ENCODE measurements at regions not wholly inside any gene's neighbourhood (a gene's known extent, or its start where the extent isn't known, plus 50 kb on each side); places are given as distances from the start of the nearest gene placed in this dataset.
"Not testable (repeated sequence)": the region's sequence is repeated elsewhere in the genome, so short reads cannot be mapped to it uniquely, and the experiment has no call there.

DNA sequence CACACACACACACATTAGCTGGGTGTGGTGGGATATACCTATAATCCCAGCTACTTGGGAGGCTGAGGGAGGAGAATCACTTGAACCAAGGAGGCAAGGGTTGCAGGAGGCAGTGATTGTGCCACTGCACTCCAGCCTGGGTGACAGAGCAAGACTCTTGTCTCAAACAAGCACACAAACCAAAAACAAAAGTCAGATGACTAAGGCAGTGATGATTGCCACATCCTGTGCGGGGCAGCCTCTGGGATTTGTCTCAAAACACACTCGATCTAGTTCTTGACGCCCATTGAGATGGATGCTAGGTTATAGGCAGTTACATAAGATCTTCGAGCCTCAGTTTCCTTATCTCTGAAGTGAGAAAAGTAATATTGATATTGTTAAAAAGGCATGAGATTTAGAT lies 57.8 kb upstream of the NBPF8 start:
- H3K9me3 ChIP-seq (ENCODE audit: low read depth); H3K4me1 ChIP-seq (ENCODE audit: low read depth); H3K27ac ChIP-seq; H3K36me3 ChIP-seq; H3K27me3 ChIP-seq; H3K4me3 ChIP-seq: not testable (repeated sequence)
- DNase-seq (ENCODE audit: low read depth in 1 of 2, low spot score in 1 of 2), result peak in 1 of 2 donors; percentile 51

DNA sequence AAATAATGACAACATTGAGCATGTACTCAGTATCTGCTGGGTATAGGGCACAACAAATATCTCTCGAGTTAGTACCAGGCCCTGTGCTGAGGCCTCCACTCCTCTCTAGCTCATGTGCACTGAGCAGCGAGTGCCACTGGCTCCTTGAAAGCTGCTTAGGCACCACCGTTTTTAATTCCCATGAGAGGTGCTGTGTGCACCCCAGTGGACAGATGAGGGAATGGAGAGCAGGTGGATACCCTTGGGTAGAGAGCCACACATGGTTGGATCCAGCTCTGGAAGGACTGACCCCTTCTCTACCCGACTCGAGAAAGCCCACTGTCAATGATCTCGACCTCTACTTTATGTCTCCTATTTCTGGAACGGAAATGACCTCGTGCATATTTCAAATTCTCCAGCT lies 58.7 kb upstream of the NBPF8 start:
- H3K9me3 ChIP-seq (ENCODE audit: low read depth); H3K36me3 ChIP-seq; H3K4me3 ChIP-seq; H3K4me1 ChIP-seq (ENCODE audit: low read depth); H3K27ac ChIP-seq; H3K27me3 ChIP-seq: not testable (repeated sequence)
- DNase-seq (ENCODE audit: low read depth in 1 of 2, low spot score in 1 of 2), result peak; percentile 3 to 7

DNA sequence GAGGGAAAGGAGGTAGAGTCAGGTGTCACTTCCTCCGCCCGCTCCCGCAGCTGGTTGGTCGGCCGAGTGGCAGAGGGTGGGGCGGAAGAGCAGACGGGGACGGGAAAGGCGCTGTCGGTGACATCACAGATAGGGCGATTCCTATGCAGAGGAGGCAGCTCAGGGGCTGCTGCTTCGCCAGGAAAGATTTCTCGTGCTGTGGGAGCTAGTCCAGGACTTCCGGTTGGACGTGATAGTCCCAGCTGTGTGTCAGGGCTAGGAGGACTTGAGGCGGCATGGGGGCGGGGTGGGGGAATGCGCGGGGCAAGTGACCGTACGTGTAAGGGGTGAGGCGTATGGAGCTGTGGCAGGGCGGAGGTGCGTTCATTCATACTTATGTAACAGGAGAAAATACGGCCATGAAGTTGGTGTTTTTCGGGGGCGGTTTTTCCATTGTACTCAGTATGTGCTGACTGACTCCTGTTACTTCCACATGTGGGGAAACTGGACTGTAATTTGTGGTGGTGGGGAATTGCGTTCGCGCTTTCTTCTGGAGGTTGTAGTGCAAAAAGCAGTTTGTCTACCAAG lies 60.1 kb upstream of the NBPF8 start:
- not testable (repeated sequence) for H3K27me3 ChIP-seq; H3K4me1 ChIP-seq (ENCODE audit: low read depth); H3K36me3 ChIP-seq; H3K9me3 ChIP-seq (ENCODE audit: low read depth)
- peak; percentile 50 to 75 for DNase-seq (ENCODE audit: low read depth in 1 of 2, low spot score in 1 of 2)
- Histone ChIP-seq H3K27ac (peak overlapping the region; percentile 98), H3K4me3 (peak overlapping the region; percentile 19)

DNA sequence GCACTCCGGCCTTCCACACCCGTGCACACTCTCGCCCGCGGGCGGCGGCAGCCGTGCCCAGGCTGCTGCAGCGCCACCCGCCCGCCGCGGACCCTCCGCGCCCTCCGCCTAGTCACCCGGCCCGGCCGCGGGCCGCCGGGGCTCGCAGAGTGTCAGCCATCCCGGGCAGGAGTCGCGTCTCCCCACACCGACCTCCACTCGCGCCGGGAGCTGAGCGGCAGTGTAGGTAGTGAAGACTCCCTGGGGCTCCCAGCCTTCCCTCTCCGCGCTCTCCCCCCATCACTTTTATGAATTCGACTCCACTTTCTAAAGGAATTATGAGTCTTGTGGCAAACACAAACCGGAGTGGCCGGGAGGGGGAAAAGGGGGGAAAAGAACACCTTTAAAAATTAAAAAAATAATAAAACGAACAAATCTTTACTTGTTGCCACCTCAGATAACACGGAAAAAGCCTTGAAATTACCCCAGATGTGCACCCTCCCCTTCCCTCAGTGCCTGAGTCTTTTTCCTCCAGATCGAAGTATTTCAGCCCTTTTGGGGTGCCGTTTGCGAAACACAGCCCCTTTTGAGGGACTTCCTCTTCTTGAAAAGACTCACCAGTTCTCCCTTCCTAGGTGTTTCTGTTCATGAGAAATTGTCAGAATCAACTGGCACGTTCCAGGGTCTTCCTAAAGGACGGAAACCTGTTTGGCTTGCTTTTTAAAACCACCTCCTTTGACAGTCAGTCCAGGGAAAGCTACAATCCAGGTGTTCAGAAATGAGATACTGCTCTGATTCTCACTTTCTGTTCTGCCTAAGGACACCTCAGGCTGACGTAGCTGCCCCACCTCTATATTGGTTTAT lies 72.4 kb upstream of the NBPF8 start:
- H3K27me3 ChIP-seq; H3K36me3 ChIP-seq; H3K27ac ChIP-seq; H3K4me1 ChIP-seq (ENCODE audit: low read depth); DNase-seq (ENCODE audit: low read depth in 1 of 2, low spot score in 1 of 2); H3K9me3 ChIP-seq (ENCODE audit: low read depth): not testable (repeated sequence)
- H3K4me3 ChIP-seq, result peak overlapping the region; percentile 19

DNA sequence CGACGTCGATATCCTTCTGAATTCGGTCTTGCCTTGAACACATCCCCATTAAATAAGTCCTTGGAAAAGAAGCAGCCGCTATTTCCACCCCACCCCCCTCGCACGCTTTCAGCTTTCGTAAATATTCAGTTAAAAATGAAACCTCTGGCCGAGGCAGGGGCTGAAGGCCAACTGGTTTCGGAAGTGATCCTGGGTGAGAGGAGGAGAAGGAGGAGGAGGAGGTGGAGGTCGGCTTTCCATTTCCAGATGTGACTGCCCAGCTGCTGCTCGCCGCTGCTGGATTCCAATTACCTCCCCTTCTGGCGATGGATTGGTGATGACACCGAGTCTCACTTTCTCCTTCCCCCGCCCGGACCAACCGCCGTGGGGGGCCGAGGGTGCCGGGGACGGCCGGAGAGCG lies 73.1 kb upstream of the NBPF8 start:
- H3K27me3 ChIP-seq; H3K4me1 ChIP-seq (ENCODE audit: low read depth); H3K9me3 ChIP-seq (ENCODE audit: low read depth); H3K36me3 ChIP-seq; H3K27ac ChIP-seq: not testable (repeated sequence)
- peak; percentile 17 to 69 for DNase-seq (ENCODE audit: low read depth in 1 of 2, low spot score in 1 of 2)
- peak overlapping the region; percentile 41 for H3K4me3 ChIP-seq

DNA sequence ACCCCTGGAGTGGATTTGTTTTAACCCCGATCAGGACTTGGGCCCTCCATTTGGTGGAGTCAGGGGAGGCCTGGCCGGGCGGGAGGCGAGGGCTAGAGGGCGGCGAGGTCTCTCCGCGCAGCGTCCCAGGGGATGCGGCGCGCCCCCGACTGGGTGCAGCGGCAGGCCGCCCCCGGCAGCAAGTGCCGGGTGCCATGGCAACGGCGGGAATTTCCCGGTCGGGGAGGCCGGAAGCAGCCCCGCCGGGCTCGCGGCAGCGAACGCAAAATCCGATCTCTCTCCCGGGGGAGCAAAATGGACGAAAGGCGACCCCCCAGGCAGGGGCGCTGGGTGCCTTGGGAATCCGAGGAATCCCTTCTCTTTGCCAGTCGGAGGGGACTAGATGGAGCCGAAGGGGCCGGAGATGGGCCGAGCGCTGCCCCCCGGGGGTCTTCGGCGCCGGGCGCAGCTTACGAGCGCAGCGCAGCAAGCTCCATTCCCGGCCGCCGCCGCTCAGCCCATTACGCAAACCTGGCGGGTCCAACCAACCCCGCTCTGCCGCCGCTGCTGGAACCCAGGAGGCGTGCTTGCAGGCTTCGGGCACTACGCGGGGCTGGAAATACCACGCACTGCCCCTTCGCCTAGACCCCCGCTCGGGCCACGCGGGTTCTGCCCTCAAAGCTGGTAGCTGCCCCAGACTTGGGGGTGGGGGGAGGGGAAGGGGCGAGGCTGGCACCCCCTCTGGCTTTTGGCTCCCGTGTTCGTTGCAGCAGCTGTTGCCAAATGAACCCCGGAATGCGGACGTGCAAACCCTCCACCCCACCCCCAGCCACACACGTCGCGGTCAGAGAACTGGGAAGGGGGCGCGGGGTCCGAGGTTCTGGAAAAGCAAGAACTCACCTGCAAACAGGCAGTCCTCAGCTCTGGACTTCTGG lies 73.7 kb upstream of the NBPF8 start:
- H3K27ac ChIP-seq; H3K4me1 ChIP-seq (ENCODE audit: low read depth); H3K27me3 ChIP-seq; H3K36me3 ChIP-seq; H3K9me3 ChIP-seq (ENCODE audit: low read depth): not testable (repeated sequence)
- peak overlapping the region; percentile 42 for H3K4me3 ChIP-seq
- peak in 1 of 2 donors; percentile 16 for DNase-seq (ENCODE audit: low read depth in 1 of 2, low spot score in 1 of 2)

DNA sequence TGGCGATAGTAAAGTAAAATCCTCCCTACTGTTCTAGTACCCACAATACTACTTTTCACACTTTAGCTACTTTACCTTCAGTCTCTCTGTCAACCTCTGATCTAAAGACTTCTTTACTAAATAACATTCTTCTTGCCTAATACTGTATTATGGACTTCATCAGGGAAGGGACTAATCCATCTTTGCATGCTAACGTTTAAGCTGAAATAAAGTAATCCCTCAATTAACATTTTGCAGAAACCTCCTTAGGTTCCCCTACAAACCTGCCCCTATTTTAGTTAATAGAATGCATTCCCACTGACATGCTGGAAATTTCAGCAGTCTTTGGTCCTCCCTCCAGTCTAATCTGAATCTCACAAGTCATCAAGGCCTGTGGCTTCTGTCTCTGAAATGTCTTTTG lies 99.1 kb upstream of the NBPF8 start:
- not testable (repeated sequence) for H3K36me3 ChIP-seq; H3K27me3 ChIP-seq; H3K4me3 ChIP-seq; DNase-seq (ENCODE audit: low read depth in 1 of 2, low spot score in 1 of 2); H3K9me3 ChIP-seq (ENCODE audit: low read depth); H3K27ac ChIP-seq; H3K4me1 ChIP-seq (ENCODE audit: low read depth)

DNA sequence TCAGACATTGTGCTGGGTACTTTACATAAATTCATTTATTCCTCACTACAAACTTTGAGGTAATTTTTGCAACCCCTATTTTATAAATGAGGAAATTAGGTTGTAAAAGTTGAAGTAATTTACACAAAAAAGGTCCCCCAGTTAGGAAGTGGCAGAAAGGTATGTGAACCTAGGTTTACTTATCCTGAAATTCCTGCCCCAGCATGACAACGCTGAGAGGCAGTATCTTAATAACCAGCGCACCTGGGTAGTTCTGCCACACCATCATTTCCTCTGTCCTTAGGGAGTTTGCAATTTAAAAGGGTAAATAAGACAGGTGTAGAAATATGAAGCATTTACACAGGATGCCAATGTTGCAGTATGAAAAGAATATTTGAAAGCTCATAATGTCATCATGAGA lies 102.9 kb upstream of the NBPF8 start:
- H3K9me3 ChIP-seq (ENCODE audit: low read depth); DNase-seq (ENCODE audit: low read depth in 1 of 2, low spot score in 1 of 2); H3K27ac ChIP-seq; H3K36me3 ChIP-seq; H3K4me1 ChIP-seq (ENCODE audit: low read depth); H3K4me3 ChIP-seq; H3K27me3 ChIP-seq: not testable (repeated sequence)

DNA sequence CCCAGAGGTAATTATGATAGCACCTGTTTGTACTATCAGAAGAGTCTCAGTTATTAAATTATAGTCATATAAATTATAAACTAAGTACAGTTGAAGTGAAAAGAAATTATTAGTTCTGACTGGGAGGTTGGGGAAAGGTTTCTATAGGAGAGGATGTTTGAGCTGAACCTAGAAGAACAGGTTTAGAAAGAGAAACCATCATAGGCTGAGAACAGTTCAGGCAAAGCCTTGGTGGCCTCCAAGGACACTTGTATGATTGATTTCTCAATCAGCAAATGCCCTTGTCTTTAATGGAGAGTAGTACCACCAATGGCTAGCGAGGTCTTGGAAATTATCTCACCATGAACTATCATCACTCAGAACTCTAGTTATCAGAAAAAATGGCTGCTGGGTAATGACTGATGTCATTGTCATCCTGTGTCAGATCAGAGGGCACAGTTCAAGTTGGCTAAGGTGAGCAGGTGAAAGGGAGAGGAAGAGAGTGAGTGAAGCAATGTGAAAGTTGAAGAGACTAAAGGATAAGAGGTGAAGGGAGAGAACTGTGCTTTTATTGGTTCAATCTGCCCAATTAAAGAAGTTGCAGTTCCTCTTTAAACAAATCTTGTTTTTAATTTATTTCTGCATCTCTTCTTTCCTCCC lies 105.8 kb upstream of the NBPF8 start:
- H3K27ac ChIP-seq; H3K4me3 ChIP-seq; H3K36me3 ChIP-seq; DNase-seq (ENCODE audit: low read depth in 1 of 2, low spot score in 1 of 2); H3K9me3 ChIP-seq (ENCODE audit: low read depth); H3K4me1 ChIP-seq (ENCODE audit: low read depth); H3K27me3 ChIP-seq: not testable (repeated sequence)

DNA sequence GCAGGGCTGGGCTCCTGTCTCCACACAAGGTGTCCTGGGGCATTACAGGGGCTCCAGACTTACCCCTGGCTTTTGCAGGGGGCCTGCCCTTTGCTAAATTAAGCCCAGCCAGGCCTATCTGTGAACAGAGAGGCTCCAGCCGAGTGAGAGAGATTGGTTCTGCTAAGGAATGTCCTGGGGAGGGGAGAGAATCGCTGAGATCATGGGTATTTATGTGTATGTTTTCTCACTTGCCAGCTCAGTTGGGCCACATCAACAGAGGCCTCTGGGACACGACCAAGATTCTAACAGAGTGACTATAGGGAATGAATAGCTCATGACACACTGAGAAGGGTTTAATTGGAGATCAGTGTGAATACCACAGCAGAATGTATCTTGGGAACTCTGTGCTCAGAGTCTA lies 109.8 kb upstream of the NBPF8 start:
- not testable (repeated sequence) for H3K9me3 ChIP-seq (ENCODE audit: low read depth); H3K36me3 ChIP-seq; H3K4me1 ChIP-seq (ENCODE audit: low read depth); H3K4me3 ChIP-seq; H3K27ac ChIP-seq; H3K27me3 ChIP-seq; DNase-seq (ENCODE audit: low read depth in 1 of 2, low spot score in 1 of 2)

DNA sequence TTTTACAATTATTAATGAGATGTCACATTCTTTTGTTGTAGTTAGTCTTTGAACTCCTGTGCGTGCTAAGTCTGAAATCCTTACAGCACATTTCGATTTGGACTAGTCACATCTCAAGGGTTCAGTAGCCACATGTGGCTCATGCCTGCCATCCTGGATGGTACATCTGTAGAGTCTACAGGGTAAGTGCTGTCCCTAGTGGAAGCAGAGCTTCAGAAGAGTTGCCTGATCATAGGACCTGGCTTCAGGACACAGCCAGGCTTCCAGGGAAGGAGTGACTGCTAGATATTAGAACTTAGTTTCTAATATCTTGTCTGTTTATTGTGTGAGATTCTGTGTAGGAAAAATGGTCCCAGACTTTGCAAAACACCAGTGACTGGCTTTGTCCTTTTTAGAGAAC lies 110.5 kb upstream of the NBPF8 start:
- H3K27ac ChIP-seq; H3K4me1 ChIP-seq (ENCODE audit: low read depth): not testable (repeated sequence)

DNA sequence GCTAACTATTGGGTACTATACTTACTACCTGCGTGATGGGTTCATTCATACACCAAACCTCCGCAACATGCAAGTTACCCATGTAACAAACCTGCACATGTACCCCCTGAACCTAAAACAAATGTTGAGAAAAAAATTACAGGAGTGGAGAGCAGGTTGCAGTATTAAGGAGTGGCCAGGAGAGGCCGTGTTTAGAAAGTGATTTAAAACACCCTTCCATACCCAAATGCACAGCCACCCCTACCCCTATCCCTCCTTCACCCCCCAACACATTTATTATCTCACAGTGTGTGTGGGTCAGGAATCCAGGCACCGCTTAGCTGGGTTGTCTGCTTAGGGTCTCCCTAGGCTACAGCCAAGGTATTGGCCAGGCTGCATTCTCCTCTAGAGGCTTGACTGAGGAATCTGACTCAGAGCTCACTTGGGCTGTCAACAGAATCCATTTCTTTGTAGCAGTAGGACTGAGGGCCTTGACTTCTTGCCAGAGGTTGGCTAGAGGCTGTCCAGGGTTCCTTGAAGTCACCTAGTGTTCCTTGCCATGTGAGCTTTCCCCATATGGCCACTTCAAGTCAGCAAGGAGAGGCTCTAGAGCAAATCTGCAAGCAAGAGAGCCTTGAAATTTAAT lies 115.3 kb upstream of the NBPF8 start:
- H3K27me3 ChIP-seq; H3K36me3 ChIP-seq; H3K9me3 ChIP-seq (ENCODE audit: low read depth); H3K4me1 ChIP-seq (ENCODE audit: low read depth); DNase-seq (ENCODE audit: low read depth in 1 of 2, low spot score in 1 of 2); H3K4me3 ChIP-seq; H3K27ac ChIP-seq: not testable (repeated sequence)

More for the DNA sequence above, 110.5 kb upstream of the NBPF8 start:
- H3K36me3 ChIP-seq; H3K9me3 ChIP-seq (ENCODE audit: low read depth); H3K4me3 ChIP-seq; DNase-seq (ENCODE audit: low read depth in 1 of 2, low spot score in 1 of 2); H3K27me3 ChIP-seq: not testable (repeated sequence)

DNA sequence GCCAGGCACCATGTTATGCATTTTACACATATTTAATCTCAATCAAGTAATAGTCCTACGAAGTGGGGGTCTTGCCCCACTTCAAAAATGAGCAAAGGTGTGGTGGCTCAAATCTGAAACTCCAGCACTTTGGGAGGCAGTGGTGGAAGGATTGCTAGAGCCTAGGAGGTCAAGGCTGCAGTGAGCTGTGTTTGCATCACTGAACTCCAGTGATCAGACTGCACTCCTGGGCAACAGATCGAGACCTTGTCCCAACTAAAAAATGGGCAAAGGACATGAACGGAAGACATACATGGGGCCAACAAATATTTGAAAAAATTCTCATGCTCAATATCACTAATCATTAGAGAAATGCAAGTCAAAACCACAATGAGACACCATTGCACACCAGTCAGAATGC lies 116.3 kb upstream of the NBPF8 start:
- not testable (repeated sequence) for H3K9me3 ChIP-seq (ENCODE audit: low read depth); H3K27me3 ChIP-seq; H3K4me1 ChIP-seq (ENCODE audit: low read depth); H3K36me3 ChIP-seq; H3K4me3 ChIP-seq; H3K27ac ChIP-seq; DNase-seq (ENCODE audit: low read depth in 1 of 2, low spot score in 1 of 2)

Measured in cardiac muscle cell (in vitro differentiated cells and primary cell).